NCI-H1092 treated with DMSO at 0.1 percent for 48 hours (cell line): ENCODE measurements at regions not wholly inside any gene's neighbourhood (a gene's known extent, or its start where the extent isn't known, plus 50 kb on each side); places are given as distances from the start of the nearest gene placed in this dataset.

ENCODE experiments used
- DNase-seq: peaks from one replicate; lab custom pipeline; 2025; lab: John Stamatoyannopoulos, UW

- DNase-seq: no peak
These were observed 293.1 kb downstream of the CDCA7 start for GRCh38 chr2:173647681-173648311.

DNA sequence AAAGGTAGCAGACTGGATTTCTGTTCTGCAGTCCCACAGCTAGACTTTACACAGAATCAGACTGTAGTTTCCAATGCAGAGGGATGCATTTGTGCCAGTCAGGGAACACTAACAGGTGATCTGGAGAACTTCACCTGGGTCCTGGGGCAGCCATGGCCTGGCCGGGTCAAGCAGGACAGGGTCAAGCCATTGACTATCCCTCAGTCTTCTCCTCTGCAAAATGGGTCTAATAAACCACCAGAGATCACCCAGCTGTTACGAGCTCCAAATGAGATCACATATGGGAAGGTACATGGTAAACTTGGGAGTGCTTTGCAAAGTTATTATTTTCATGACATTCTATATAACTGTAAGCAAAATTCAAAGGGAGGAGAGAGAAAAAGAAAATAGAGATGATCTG, 294.1 kb downstream of the CDCA7 start:
- DNase-seq: no peak

- DNase-seq: no peak
These were observed 295.0 kb downstream of the CDCA7 start for GRCh38 chr2:173649527-173650219.

DNA sequence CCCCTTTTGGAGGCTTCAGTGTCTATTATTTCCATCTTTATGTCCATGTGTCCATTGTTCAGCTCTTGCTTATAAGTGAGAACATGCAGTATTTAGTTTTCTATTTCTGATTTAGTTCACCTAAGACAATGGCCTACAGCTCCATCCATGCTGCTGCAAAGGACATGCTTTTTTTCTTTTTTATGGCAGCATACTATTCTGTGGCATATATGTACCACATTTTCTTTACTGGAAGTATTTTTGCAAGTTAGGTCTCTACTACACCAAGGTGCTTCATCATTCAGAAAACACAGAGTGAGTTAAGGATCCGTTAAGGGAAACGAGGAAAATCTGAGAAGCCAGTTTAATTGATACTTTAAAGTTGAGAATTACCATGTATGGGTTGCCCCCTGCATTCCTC, 297.2 kb downstream of the CDCA7 start:
- DNase-seq: no peak

GRCh38 chr2:173652311-173652710, 297.6 kb downstream of the CDCA7 start:
- DNase-seq: no peak

DNA sequence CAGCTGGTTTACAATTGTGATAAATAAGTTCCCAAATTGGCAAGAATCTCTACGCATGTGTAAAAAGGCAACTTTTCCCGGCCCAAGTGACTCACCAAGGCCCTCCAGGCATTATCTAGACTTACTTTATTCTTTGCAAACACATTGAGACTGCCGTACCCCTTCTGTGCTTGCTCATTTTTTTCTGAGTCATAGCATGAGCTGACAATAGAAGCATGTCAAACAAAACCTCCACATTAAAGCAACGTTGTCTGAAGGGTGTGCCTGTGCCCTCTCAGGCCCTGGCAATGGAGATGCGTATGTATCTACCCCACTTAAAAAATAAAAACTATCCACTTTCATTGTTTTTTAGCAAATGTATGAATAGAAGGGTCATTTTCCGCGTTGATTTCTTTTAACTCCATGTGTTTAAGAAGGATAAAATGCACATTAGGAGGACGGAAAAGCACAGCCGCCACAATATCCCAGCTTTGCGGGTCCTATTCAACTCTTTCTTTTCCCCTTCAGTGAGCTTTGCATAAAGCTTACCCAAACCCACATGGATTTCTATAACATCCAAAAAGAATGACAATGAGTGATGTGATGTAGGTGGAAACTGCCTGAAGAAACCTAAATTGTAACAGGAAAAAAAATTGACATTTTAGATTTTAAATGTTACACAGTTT, 298.2 kb downstream of the CDCA7 start:
- peak; percentile 23 for DNase-seq

DNA sequence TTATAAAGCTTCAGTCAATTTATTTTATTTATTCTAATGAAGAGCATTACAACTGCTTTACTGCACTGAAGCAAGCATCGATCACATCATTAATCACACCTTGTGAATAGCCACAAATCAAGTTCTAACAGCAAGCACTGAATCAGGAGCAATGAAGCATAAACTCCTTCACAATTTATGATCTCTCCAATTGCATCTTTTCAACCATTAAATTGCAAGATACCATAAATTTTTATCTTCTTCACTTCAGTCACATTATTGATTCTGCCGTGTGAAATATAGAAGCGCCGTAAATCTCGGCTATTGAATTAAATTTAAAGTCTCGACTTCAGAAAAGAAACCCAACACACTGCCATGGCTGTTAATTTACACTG, 298.7 kb downstream of the CDCA7 start:
- peak; percentile 8 for DNase-seq

- DNase-seq: no peak
These were observed 299.7 kb downstream of the CDCA7 start for GRCh38 chr2:173654161-173654895.

DNA sequence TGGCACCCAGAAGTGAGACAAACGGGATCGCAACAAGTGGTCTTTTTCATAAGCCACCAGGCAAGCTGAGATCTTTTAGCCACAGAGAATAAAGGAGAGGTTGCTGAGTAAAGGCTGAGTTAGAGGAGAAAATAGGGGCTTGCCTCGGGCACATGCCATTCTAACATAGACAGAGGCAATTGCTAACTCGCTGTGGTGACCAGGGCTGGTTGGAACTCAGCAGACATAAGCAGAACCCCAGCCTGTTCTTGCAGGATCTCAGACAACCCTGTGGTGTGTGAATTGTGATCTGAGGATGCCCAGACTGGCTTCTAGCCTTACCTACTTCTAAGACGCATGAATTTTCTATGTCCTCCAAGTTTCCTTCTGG, 300.2 kb downstream of the CDCA7 start:
- no peak for DNase-seq

GRCh38 chr2:173656086-173656485, 301.4 kb downstream of the CDCA7 start:
- DNase-seq: no peak

DNA sequence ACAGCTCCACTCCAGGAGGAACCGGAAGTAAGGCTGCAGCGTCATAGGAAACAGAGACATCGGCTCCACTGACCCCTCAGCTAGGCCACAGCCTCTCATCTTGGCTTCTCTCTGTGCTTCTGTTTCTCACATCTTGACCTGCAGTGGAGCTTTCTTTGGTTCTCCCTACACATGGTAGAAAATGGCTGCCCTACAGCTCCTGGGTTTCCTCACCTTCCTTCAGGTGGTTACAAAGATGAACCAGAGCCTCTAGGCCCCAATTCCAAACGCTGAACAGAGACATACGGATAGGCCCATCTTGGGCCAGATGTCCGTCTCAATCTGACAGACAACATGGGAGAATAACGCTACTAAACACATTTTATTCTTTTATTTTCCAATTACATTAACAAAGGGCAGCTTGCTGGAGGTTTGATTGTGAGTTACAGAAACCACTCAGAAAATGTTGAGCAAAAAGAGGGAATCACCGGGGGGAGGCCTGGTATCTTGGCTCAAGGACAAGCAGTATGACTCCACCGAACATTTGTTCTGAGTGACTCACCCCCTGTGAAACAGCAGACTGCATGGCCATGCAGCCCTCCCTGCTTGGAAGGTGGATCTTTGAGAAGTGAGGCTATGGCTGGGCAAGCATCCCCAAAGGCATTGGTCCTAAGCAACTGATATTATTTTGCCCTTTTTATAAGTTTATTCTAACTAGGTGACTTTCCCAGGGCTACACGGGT, 303.5 kb downstream of the CDCA7 start:
- DNase-seq: no peak

DNA sequence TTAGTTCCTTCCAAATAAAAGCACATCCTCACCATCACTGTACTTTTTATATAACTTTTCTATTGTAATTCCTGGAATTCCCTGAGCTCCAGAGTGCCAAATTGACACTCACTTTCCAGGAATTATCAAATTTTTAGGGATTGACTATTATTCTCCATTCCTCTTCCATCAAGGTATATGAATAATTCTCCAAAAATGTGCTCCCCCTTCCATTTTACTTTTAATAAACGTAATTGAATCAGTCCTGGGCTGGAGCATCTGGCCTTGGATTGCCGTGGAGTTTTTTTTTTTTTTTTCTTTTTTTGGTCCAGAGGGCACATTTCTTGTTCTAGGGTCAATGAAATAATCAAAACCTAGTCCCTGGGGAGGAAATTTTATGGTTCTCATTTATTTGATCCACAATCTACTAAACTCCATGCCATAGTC, 304.3 kb downstream of the CDCA7 start:
- no peak for DNase-seq

GRCh38 chr2:173659509-173659908, 304.8 kb downstream of the CDCA7 start:
- DNase-seq: no peak

GRCh38 chr2:173661586-173661985, 303.6 kb downstream of the SP3 start:
- no peak for DNase-seq

DNA sequence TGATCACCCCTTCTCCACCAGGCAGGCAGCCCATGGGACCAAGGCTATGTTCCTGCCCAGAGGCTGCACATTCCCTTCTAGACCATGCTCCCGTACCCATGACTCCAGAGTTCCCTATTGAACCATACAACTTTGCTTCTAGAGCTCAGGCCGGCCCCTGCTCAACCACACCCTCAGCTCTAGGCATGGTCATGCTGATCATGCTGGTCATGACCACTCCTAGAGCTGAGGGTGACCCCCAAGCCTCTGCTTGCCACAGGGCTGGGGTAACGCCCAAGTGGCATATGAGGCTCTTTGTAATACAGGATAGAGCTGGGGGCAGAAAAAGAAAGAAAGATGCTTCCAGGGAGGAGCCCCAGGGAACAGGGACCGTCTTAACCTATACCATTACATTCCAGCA, 301.8 kb downstream of the SP3 start:
- DNase-seq: no peak

DNA sequence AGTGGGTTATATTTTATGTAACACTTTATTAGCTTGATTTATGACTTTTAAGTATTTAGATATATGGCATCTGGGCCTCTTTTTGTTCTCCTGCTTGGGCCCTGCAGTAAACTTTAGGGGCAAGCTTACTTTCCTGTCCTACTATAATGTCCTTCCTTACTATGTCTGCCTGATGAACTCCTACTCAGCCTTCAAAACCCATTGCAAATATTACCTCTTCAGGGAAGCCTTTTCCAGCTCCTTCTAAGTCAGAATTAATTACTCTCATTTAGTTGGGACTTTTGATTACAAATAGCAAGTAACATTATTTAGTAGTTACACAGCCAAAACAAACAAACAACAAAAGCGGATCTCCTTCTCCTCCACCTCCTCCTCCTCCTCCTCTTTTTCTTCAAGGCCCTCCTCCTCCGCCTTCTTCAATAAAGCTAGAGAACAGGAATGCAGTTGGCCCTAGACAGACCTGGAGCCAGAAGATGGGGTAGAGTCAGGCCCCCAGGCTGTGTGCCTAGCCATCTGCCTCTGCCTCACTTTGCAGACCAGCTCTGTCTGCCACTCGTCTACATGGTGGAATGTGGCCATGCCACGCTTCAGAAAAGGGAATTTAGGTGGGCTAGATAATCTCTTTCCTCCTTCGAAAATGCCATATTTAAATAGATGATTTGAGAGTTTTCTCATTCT, 301.2 kb downstream of the SP3 start:
- no peak for DNase-seq

DNA sequence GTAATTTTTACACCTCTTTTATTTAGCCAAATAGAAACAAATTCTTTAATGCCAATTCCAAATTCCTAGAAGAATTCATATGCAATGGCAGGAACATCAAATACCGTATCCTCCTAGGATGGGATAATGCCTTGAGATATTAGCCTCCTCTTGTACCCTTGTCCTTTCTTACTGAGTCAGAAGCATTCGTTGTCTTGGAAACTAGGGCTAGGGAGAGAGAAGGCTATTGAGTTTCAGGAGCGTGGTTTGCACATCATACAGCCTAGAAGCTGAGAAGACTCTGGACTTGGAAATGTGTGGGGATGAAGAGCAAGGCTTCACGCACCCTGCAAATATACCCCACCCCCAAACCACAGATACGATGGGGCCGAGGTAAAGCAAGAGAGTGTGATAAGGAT, 300.7 kb downstream of the SP3 start:
- no peak for DNase-seq

- DNase-seq: no peak
These were observed 298.8 kb downstream of the SP3 start for GRCh38 chr2:173666171-173666888.

DNA sequence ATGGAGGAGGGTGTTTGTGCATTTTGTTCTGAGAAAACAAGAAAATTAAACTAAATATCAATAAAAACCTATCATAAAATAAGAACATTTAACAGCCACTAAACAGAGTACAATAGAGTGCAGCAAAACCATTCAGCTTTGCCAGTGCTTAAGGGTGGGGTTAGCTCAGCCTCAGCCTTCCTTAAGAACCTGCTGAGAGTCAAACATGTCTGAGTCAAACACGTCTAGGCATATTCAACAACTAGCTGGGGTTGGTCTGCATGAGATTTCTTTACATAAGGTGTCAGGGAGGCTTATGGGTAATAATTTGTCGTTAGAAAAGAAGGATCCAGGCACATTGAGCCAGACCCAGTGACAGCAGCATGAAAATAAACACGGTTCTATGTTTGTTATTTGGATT, 298.2 kb downstream of the SP3 start:
- no peak for DNase-seq

DNA sequence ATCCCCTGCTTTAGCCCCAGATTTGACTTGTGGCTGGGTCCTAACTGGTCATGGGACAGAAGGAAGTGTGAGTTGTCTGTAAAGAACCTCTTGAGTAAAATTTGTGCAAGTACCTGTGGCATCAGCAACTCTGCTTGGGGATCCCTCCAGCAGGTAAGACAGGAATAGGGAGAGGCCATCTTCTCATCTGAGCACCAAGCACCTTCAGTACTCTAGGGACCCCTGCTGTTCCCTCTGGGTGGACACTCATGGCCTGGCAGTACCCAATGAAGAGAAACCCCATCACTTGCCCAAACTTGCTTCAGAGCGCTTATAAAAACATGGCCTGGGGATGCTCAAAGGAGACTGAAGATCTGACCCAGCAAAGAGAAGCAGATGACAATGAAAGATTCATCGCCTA, 297.8 kb downstream of the SP3 start:
- DNase-seq: peak; percentile 9

DNA sequence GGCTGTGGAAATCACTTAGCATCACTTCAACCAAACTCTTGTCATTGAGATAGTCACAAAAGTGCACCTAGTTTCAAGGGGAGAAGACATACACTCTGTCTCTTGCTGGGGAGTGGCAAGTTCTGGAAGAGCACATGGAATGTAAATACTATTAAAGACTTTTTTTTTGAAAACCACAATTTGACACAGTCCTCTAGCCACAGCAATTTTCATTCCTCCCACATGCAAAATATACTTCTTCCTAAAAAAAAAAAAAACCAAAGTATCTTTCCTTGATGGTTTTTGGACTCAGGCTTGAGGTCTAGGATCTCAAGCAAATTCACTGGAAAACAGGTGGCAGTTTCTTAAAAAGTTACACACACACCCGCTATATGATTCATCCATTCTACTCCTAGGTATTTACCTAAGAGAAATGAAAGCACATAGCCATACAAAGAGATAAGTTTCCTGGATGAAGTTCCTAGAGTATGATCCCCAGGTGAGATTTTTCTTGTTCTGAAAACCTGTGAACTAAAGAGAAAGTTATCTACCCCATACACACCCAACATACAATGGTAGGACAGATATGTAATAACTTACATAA, 295.8 kb downstream of the SP3 start:
- no peak for DNase-seq
